ENCODE measurements at regions not wholly inside any gene's neighbourhood (a gene's known extent, or its start where the extent isn't known, plus 50 kb on each side); places are given as distances from the start of the nearest gene placed in this dataset.

- H3K27me3 ChIP-seq: no peaks in the 10 kb centered on the region
- no peak overlapping the region for H3K4me3 ChIP-seq
- TF ChIP-seq, protein P1, sequence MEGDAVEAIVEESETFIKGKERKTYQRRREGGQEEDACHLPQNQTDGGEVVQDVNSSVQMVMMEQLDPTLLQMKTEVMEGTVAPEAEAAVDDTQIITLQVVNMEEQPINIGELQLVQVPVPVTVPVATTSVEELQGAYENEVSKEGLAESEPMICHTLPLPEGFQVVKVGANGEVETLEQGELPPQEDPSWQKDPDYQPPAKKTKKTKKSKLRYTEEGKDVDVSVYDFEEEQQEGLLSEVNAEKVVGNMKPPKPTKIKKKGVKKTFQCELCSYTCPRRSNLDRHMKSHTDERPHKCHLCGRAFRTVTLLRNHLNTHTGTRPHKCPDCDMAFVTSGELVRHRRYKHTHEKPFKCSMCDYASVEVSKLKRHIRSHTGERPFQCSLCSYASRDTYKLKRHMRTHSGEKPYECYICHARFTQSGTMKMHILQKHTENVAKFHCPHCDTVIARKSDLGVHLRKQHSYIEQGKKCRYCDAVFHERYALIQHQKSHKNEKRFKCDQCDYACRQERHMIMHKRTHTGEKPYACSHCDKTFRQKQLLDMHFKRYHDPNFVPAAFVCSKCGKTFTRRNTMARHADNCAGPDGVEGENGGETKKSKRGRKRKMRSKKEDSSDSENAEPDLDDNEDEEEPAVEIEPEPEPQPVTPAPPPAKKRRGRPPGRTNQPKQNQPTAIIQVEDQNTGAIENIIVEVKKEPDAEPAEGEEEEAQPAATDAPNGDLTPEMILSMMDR (IDR thresholded peaks at IDR 0.05): no peak
- no peak for DNase-seq
- peaks cover 0 to 20% (median 2%) of the 10 kb centered on the region in 4 donors for H3K4me1 ChIP-seq
- H3K9me3 ChIP-seq: no peaks in the 10 kb centered on the region
- no peak overlapping the region for H3K27ac ChIP-seq
- intact Hi-C loops (cut with DNase I; ENCODE audit: low total_unique reads): no loop called here
- no peaks in the 10 kb centered on the region for H3K36me3 ChIP-seq
Observed at GRCh38 chr2:30325600-30326328, 94.4 kb downstream of the LBH start.

- TF ChIP-seq, protein P1 (IDR thresholded peaks at IDR 0.05): no peak
- intact Hi-C loops (cut with DNase I; ENCODE audit: low total_unique reads): no loop called here
- Histone ChIP-seq H3K27me3 (no peaks in the 10 kb centered on the region), H3K27ac (no peak overlapping the region), H3K36me3 (no peaks in the 10 kb centered on the region), H3K9me3 (no peaks in the 10 kb centered on the region), H3K4me1 (peaks cover 0 to 12% (median 2%) of the 10 kb centered on the region in 4 donors), H3K4me3 (no peak overlapping the region)
- no peak for DNase-seq
Observed at GRCh38 chr2:30326497-30326896, 95.2 kb downstream of the LBH start.

- H3K4me1 ChIP-seq: peaks cover 0 to 5% (median 0%) of the 10 kb centered on the region in 4 donors
- no peak overlapping the region for H3K4me3 ChIP-seq
- no peaks in the 10 kb centered on the region for H3K27me3 ChIP-seq
- intact Hi-C loops (cut with DNase I; ENCODE audit: low total_unique reads): loop anchor here (10.0 kb wide), 1 partner anchor 374 kb away; no protein-coding TSS in a partner anchor
- TF ChIP-seq, protein P1 (IDR thresholded peaks at IDR 0.05): no peak
- H3K27ac ChIP-seq: no peak overlapping the region
- H3K36me3 ChIP-seq: no peaks in the 10 kb centered on the region
- DNase-seq: no peak
- no peaks in the 10 kb centered on the region for H3K9me3 ChIP-seq
Observed at GRCh38 chr2:30331038-30331437, 99.7 kb downstream of the LBH start.

DNA sequence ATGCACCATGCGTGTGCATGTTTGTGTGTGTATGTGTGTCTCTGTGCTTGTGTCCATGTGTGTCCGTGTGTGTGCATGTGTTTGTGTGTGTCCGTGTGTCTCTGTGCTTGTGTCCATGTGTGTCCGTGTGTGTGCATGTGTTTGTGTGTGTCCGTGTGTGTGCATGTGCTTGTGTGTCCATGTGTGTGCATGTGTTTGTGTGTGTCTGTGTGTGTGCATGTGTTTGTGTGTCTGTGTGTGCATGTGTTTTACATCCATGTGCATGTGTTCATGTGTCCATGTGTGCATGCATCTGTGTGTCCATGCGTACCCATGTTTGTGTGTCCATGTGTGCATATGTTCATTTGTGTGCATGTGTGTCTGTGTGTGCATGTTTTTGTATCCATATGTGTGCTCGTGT is 100.5 kb downstream of the LBH start:
- no peak for DNase-seq
- intact Hi-C loops (cut with DNase I; ENCODE audit: low total_unique reads): loop anchor here (10.0 kb wide), 1 partner anchor 373 kb away; no protein-coding TSS in a partner anchor
- Histone ChIP-seq H3K36me3 (no peaks in the 10 kb centered on the region), H3K27ac (no peak overlapping the region), H3K4me3 (no peak overlapping the region), H3K4me1 (peaks cover 0 to 5% (median 0%) of the 10 kb centered on the region in 4 donors), H3K27me3 (no peaks in the 10 kb centered on the region), H3K9me3 (no peaks in the 10 kb centered on the region)
- TF ChIP-seq, protein P1 (IDR thresholded peaks at IDR 0.05): no peak

DNA sequence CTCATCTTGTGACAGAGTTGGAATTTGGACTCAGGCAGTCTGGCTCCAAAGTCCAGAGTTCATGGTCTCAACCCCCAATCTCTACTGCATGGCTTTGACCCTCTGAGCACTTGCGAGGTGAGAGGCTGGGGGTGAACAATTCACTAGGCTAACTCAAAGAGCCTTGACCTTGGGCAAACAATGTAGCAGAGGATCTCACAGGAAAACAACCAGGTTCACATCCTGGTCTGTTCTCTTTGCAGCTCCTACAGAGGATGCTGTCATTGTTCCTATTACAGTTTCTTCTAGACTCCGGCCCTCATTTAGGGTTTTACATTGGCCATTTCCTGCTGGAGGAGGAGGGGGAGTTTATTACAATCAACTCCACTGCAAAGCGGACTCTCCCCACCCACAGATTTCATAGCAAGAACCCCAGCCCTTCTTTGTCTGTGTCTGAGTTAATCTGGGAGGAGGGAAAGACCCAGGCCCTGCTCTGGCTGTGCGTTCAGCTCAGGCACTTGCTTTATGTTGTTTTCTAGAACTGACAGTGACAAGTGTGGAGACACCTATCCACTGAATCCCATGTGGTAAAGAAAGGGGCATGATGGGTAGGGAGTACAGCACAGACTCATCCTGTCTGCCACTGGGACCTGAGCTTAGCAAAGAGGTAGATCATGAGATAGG is 101.6 kb downstream of the LBH start:
- Histone ChIP-seq H3K27me3 (no peaks in the 10 kb centered on the region), H3K36me3 (no peaks in the 10 kb centered on the region), H3K4me1 (peaks cover 0 to 5% (median 0%) of the 10 kb centered on the region in 4 donors), H3K9me3 (no peaks in the 10 kb centered on the region), H3K27ac (no peak overlapping the region), H3K4me3 (no peak overlapping the region)
- DNase-seq: no peak
- intact Hi-C loops (cut with DNase I; ENCODE audit: low total_unique reads): loop anchor here (10.0 kb wide), 1 partner anchor 372 kb away; no protein-coding TSS in a partner anchor
- TF ChIP-seq, protein P1 (IDR thresholded peaks at IDR 0.05): no peak
